SK-N-SH (cell line): ENCODE measurements at regions not wholly inside any gene's neighbourhood (a gene's known extent, or its start where the extent isn't known, plus 50 kb on each side); places are given as distances from the start of the nearest gene placed in this dataset.

ENCODE experiments used
- CTCF ChIA-PET: fragments of 300-600, 350-600 bp; formaldehyde crosslinking; extraction: SDS; loops from one replicate; lab custom pipeline; 2021; lab: Yijun Ruan, JAX
- POLR2A ChIA-PET: fragments of 350-600 bp; sonication (Branson Sonifier 250); formaldehyde crosslinking; extraction: SDS; loops from one replicate; lab custom pipeline; 2020; ENCODE audit warnings: antibody characterized with exemption, inconsistent platforms; lab: Yijun Ruan, JAX
- DNase-seq: peaks from one replicate; pipeline ENCODE4 v3.0.0; 2012
- H2AFZ ChIP-seq: fragments of 200-600 bp; sonication (generic); 2 replicates; pipeline ENCODE4 v1.8.1; 2016; ENCODE audit warnings: antibody characterized with exemption, mild to moderate bottlenecking, low read depth
- H3F3A ChIP-seq: fragments of 200-600 bp; sonication (generic); replicated peaks from 2 replicates; pipeline ENCODE3; 2016; ENCODE audit warnings: antibody characterized with exemption, mild to moderate bottlenecking; ENCODE audit not compliant: insufficient read depth
- H3K27ac ChIP-seq, 2 experiments: fragments of 200-500 bp in 1 of 2; fragments of 200-600 bp in 1 of 2; sonication (Bioruptor generic) in 1 of 2; sonication (generic), shearing (Covaris generic) in 1 of 2; 2 replicates each; pipeline versions ENCODE4 v1.5.1 to v1.6.1; 2014 to 2016; ENCODE audit warnings: low read depth in 2 of 2, inconsistent platforms in 1 of 2, low read length in 1 of 2, mild to moderate bottlenecking in 1 of 2, mixed read lengths in 1 of 2
- H3K27me3 ChIP-seq: fragments of 200-600 bp; sonication (generic), shearing (Covaris generic); 2 replicates; pipeline ENCODE4 v1.6.1; 2016; ENCODE audit warnings: mixed run types; ENCODE audit not compliant: insufficient read depth
- H3K36me3 ChIP-seq, 2 experiments: fragments of 200-500 bp in 1 of 2; fragments of 200-600 bp in 1 of 2; sonication (Bioruptor generic) in 1 of 2; sonication (generic) in 1 of 2; replicated peaks in 1 of 2; 2 replicates each; pipeline versions ENCODE3 to v1.5.1; 2014 to 2016; ENCODE audit warnings: low read length in 1 of 2, mild to moderate bottlenecking in 1 of 2; ENCODE audit not compliant: insufficient read depth in 2 of 2, control insufficient read depth in 1 of 2
- H3K4me1 ChIP-seq, 2 experiments: fragments of 200-500 bp in 1 of 2; fragments of 200-600 bp in 1 of 2; sonication (Bioruptor generic) in 1 of 2; sonication (generic), shearing (Covaris generic) in 1 of 2; 2 replicates each; pipeline versions ENCODE4 v1.5.1 to v1.6.1; 2014 to 2016; ENCODE audit warnings: low read depth in 1 of 2, low read length in 1 of 2, mixed run types in 1 of 2; ENCODE audit not compliant: insufficient read depth in 2 of 2, control insufficient read depth in 1 of 2
- H3K4me2 ChIP-seq: fragments of 200-600 bp; sonication (generic), shearing (Covaris generic); 2 replicates; pipeline ENCODE4 v1.6.1; 2017; ENCODE audit warnings: mixed run types
- H3K4me3 ChIP-seq, 2 experiments: fragments of 200-500 bp in 1 of 2; fragments of 200-600 bp in 1 of 2; sonication (Bioruptor generic) in 1 of 2; sonication (generic), shearing (Covaris generic) in 1 of 2; 2 replicates each; pipeline versions ENCODE4 v1.5.1 to v1.8.1; 2014 to 2016; ENCODE audit warnings: low read depth in 2 of 2, inconsistent platforms in 1 of 2, low read length in 1 of 2, mild to moderate bottlenecking in 1 of 2, mixed read lengths in 1 of 2, moderate library complexity in 1 of 2
- H3K79me2 ChIP-seq: fragments of 200-600 bp; sonication (generic); 2 replicates; pipeline ENCODE4 v1.8.1; 2017; ENCODE audit warnings: mild to moderate bottlenecking; ENCODE audit not compliant: insufficient read depth
- H3K9ac ChIP-seq: fragments of 200-600 bp; sonication (generic); 2 replicates; pipeline ENCODE4 v1.6.1; 2017; ENCODE audit warnings: mixed run types
- H3K9me2 ChIP-seq: fragments of 200-600 bp; sonication (generic); 2 replicates; pipeline ENCODE4 v1.6.1; 2017; ENCODE audit warnings: mixed run types
- H3K9me3 ChIP-seq: fragments of 200-600 bp; sonication (generic); 2 replicates; pipeline ENCODE4 v1.6.1; 2017; ENCODE audit warnings: mixed run types, mild to moderate bottlenecking, moderate library complexity
- H4K20me1 ChIP-seq: fragments of 200-600 bp; sonication (generic); 2 replicates; pipeline ENCODE4 v1.6.1; 2017; ENCODE audit warnings: mild to moderate bottlenecking, mixed run types; ENCODE audit not compliant: insufficient read depth
- CHD2 ChIP-seq: fragments of 150-350 bp; IDR thresholded peaks from 2 replicates; pipeline ENCODE4 v1.6.1; 2018; ENCODE audit warnings: low read length; ENCODE audit not compliant: partially characterized antibody
- ELF1 ChIP-seq: IDR thresholded peaks from 2 replicates; pipeline ENCODE4 v1.4.0; 2012
- EZH2phosphoT487 ChIP-seq: fragments of 200-600 bp; sonication (generic); IDR thresholded peaks from 2 replicates; pipeline ENCODE4 v1.6.1; 2017; ENCODE audit warnings: low read depth, mixed run types, mild to moderate bottlenecking, antibody characterized with exemption, moderate library complexity, borderline replicate concordance
- FOSL2 ChIP-seq: IDR thresholded peaks from 2 replicates; pipeline ENCODE4 v1.4.0; 2012; ENCODE audit warnings: low read depth, mild to moderate bottlenecking, moderate library complexity, borderline replicate concordance
- FOXJ3 ChIP-seq: sonication (generic); formaldehyde crosslinking; IDR thresholded peaks from 2 replicates; pipeline ENCODE4 v1.5.1; 2020; ENCODE audit warnings: mild to moderate bottlenecking, missing genetic modification reagents
- GATA2 ChIP-seq: sonication (generic); formaldehyde crosslinking; IDR thresholded peaks from 2 replicates; pipeline ENCODE4 v1.5.0; 2020; ENCODE audit warnings: mild to moderate bottlenecking, missing genetic modification reagents
- IRF3 ChIP-seq: fragments of 150-350 bp; IDR thresholded peaks from 2 replicates; pipeline ENCODE4 v1.6.1; 2016; ENCODE audit warnings: mild to moderate bottlenecking, low read depth, low read length
- JUND ChIP-seq: IDR thresholded peaks from 2 replicates; pipeline ENCODE4 v1.4.0; 2012
- MAX ChIP-seq: IDR thresholded peaks from 2 replicates; pipeline ENCODE4 v1.4.0; 2012; ENCODE audit warnings: low read depth
- NFIC ChIP-seq: IDR thresholded peaks from 2 replicates; pipeline ENCODE4 v1.4.0; 2012; ENCODE audit warnings: borderline replicate concordance
- NRF1 ChIP-seq: IDR thresholded peaks from 2 replicates; pipeline ENCODE4 v1.6.1; 2012; ENCODE audit warnings: low read depth, mild to moderate bottlenecking, low read length
- PBX3 ChIP-seq: IDR thresholded peaks from 2 replicates; pipeline ENCODE4; 2012
- POLR2AphosphoS5 ChIP-seq: IDR thresholded peaks from 2 replicates; pipeline ENCODE4 v1.6.1; 2012; ENCODE audit warnings: low read depth, low read length
- RCOR1 ChIP-seq: fragments of 150-350 bp; IDR thresholded peaks from 2 replicates; pipeline ENCODE4 v1.6.1; 2017; ENCODE audit warnings: antibody characterized with exemption, low read length
- REST ChIP-seq: IDR thresholded peaks from 2 replicates; pipeline ENCODE4 v1.6.1; 2012; ENCODE audit warnings: mild to moderate bottlenecking, low read depth, low read length, moderate library complexity
- RFX5 ChIP-seq: IDR thresholded peaks from 2 replicates; pipeline ENCODE4 v1.6.1; 2012; ENCODE audit warnings: mild to moderate bottlenecking, improper control_type of control experiment, low read length
- SIN3A ChIP-seq: IDR thresholded peaks from 2 replicates; pipeline ENCODE4 v1.6.1; 2012; ENCODE audit warnings: low read depth, mild to moderate bottlenecking, low read length, moderate library complexity, borderline replicate concordance
- SMC3 ChIP-seq: IDR thresholded peaks from 2 replicates; pipeline ENCODE4 v1.6.1; 2012; ENCODE audit warnings: low read depth, low read length, improper control_type of control experiment
- TCF12 ChIP-seq: IDR thresholded peaks from 2 replicates; pipeline ENCODE4 v1.4.0; 2012
- TEAD4 ChIP-seq: IDR thresholded peaks from 2 replicates; pipeline ENCODE4 v1.4.0; 2012; ENCODE audit warnings: mild to moderate bottlenecking, borderline replicate concordance; ENCODE audit not compliant: insufficient read depth
- USF2 ChIP-seq: fragments of 150-350 bp; IDR thresholded peaks from 2 replicates; pipeline ENCODE4 v1.6.1; 2017; ENCODE audit warnings: antibody characterized with exemption, low read length, low read depth, borderline replicate concordance
- YY1 ChIP-seq: IDR thresholded peaks from 2 replicates; pipeline ENCODE4 v1.4.0; 2012; ENCODE audit warnings: low read depth, mild to moderate bottlenecking
- ZBTB33 ChIP-seq: IDR thresholded peaks from 2 replicates; pipeline ENCODE4 v1.4.0; 2012; ENCODE audit warnings: low read depth, borderline replicate concordance
- WGBS: methylation state at CpG from one replicate; pipeline ENCODE4 v1.1.6; 2017; ENCODE audit warnings: low lambda C conversion rate; 5-methylcytosine and 5-hydroxymethylcytosine counted together

- TF ChIP-seq IRF3 (no peak), USF2 (no peak), ELF1 (no peak), EZH2phosphoT487 (no peak), RFX5 (no peak), FOSL2 (no peak), GATA2 (CRISPR knock-in tag) (no peak), YY1 (no peak), TCF12 (peak; percentile 33; the same call in 1 of the 2 replicates), PBX3 (peak; percentile 37), POLR2AphosphoS5 (no peak)
These were observed 60.3 kb upstream of the CAMK2D start (continued) for GRCh38 chr4:113821856-113822255.

- no peak for DNase-seq
- Histone ChIP-seq H3K4me2 (no peak overlapping the region), H3K27ac (no peak overlapping the region), H3K27me3 (no peaks in the 10 kb centered on the region), H4K20me1 (no peaks in the 10 kb centered on the region), H2AFZ (no peak overlapping the region), H3K4me3 (no peak overlapping the region), H3K9ac (no peak overlapping the region), H3K9me3 (no peaks in the 10 kb centered on the region), H3K79me2 (no peaks in the 10 kb centered on the region), H3F3A (peaks cover 3% of the 10 kb centered on the region), H3K36me3 (no peaks in the 10 kb centered on the region), H3K9me2 (no peaks in the 10 kb centered on the region), H3K4me1 (peaks cover 0 to 8% of the 10 kb centered on the region in 2 experiments; a peak in 3 of 4 replicates)
- WGBS, result 67% methylated on average over 3 of the region's 3 CpGs
- POLR2A ChIA-PET, result no interaction called here
- CTCF ChIA-PET, result no interaction called here
- TF ChIP-seq SIN3A (no peak), YY1 (no peak), SMC3 (no peak), NFIC (no peak), EZH2phosphoT487 (no peak), FOXJ3 (CRISPR knock-in tag) (no peak), NRF1 (no peak), REST (no peak), USF2 (no peak), TEAD4 (no peak), JUND (no peak), ZBTB33 (no peak), MAX (no peak), FOSL2 (no peak), CHD2 (no peak), RCOR1 (no peak)
These were observed 58.6 kb upstream of the CAMK2D start for GRCh38 chr4:113820108-113820507.
